Endothelial cell (in vitro differentiated cells): ENCODE measurements at regions not wholly inside any gene's neighbourhood (a gene's known extent, or its start where the extent isn't known, plus 50 kb on each side); places are given as distances from the start of the nearest gene placed in this dataset.

Experiments used
- DNase-seq: peaks from one replicate; pipeline ENCODE4 v3.0.0; 2021; ENCODE audit warnings: low spot score
- H3K27ac Mint-ChIP-seq: one replicate; pipeline ENCODE4 v1.8.0; 2021; ENCODE audit warnings: mixed read lengths, inconsistent platforms; ENCODE audit not compliant: unreplicated experiment
- H3K27me3 Mint-ChIP-seq: one replicate; pipeline ENCODE4 v1.8.0; 2021; ENCODE audit warnings: mild to moderate bottlenecking, moderate library complexity, mixed read lengths, inconsistent platforms; ENCODE audit not compliant: unreplicated experiment
- H3K36me3 Mint-ChIP-seq: one replicate; pipeline ENCODE4 v1.8.0; 2021; ENCODE audit warnings: mild to moderate bottlenecking, low read depth, mixed read lengths, inconsistent platforms; ENCODE audit not compliant: unreplicated experiment
- H3K4me1 Mint-ChIP-seq: one replicate; pipeline ENCODE4 v1.8.0; 2021; ENCODE audit warnings: mild to moderate bottlenecking, mixed read lengths, inconsistent platforms; ENCODE audit not compliant: unreplicated experiment
- H3K4me3 Mint-ChIP-seq: one replicate; pipeline ENCODE4 v1.8.0; 2021; ENCODE audit warnings: mild to moderate bottlenecking, mixed read lengths, inconsistent platforms; ENCODE audit not compliant: unreplicated experiment
- H3K9me3 Mint-ChIP-seq: one replicate; pipeline ENCODE4 v1.8.0; 2021; ENCODE audit warnings: mixed read lengths, inconsistent platforms; ENCODE audit not compliant: unreplicated experiment
- TF ChIP-seq, protein P1 (sequence below): fragments of 200-600 bp; sonication (generic); IDR thresholded peaks from one replicate; pipeline ENCODE4 v1.5.0; 2021; ENCODE audit warnings: antibody characterized with exemption; ENCODE audit not compliant: unreplicated experiment

DNA sequence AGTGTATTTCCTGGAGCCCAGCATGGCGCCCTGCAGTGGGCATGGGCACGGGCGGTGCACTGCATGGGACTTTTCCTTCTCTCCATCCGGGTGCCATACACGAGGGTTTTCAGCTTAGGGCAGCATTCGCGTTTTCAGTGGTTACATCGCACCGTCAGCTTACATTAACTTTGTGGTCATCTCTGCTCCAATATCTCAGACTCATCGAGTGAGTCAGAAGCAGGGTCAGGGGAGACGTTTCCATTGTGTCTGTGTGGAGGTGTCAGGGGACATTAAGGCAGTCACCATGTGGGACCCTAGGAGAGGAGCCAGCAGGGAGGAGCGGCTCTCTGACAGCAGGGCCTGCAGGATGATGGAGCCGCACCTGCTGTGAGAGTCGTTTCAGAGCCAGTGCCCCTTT, 541.0 kb downstream of the FGF9 start:
- H3K4me1 Mint-ChIP-seq: peaks cover 46% of the 10 kb centered on the region
- peaks cover 1% of the 10 kb centered on the region for H3K27me3 Mint-ChIP-seq
- H3K27ac Mint-ChIP-seq: no peak overlapping the region
- TF ChIP-seq, protein P1, sequence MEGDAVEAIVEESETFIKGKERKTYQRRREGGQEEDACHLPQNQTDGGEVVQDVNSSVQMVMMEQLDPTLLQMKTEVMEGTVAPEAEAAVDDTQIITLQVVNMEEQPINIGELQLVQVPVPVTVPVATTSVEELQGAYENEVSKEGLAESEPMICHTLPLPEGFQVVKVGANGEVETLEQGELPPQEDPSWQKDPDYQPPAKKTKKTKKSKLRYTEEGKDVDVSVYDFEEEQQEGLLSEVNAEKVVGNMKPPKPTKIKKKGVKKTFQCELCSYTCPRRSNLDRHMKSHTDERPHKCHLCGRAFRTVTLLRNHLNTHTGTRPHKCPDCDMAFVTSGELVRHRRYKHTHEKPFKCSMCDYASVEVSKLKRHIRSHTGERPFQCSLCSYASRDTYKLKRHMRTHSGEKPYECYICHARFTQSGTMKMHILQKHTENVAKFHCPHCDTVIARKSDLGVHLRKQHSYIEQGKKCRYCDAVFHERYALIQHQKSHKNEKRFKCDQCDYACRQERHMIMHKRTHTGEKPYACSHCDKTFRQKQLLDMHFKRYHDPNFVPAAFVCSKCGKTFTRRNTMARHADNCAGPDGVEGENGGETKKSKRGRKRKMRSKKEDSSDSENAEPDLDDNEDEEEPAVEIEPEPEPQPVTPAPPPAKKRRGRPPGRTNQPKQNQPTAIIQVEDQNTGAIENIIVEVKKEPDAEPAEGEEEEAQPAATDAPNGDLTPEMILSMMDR: no peak
- DNase-seq: no peak
- no peak overlapping the region for H3K4me3 Mint-ChIP-seq
- H3K9me3 Mint-ChIP-seq: no peaks in the 10 kb centered on the region
- H3K36me3 Mint-ChIP-seq: no peaks in the 10 kb centered on the region

DNA sequence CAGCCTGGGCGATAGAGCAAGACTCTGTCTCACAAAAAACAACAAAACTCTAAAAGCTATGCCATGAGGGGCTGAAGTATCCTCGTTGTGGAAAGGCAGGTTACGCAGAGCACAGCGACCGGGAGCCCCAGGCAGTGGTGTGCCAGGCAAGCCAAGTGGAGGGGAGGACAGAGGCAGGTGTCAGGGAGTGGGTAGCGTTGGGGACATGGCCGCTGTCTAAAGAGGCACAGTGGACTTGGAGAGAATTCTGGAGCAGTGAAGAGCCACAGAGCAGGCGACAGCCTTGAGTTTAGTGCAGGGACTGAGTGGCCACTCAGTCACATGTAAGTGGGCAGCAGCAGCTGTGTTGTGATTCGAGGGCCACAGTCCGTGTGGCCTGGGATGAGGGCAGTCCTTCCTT, 541.7 kb downstream of the FGF9 start:
- H3K4me1 Mint-ChIP-seq: peaks cover 40% of the 10 kb centered on the region
- H3K27me3 Mint-ChIP-seq: peaks cover 1% of the 10 kb centered on the region
- TF ChIP-seq, protein P1: no peak

DNA sequence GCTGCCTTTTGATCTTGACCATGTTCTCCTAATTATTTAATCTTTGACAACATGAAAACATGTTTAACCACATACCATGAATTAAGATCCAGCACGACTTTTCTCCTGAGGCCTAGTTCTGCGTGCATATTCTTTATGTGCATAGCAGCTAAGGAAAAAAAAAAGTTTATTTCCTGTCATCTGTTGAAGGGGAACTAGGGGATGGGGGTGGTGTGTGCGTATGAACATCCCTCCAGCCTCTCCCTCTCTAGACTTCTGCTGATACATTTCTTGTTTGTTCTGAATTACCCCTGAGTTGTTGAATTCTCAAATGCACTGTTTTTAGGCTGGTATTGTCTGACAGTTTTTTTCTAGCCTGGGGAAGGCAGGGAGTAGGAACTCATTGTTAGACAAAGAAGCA, 543.3 kb downstream of the FGF9 start:
- Mint-ChIP-seq H3K4me3 (no peak overlapping the region), H3K36me3 (no peaks in the 10 kb centered on the region), H3K9me3 (no peaks in the 10 kb centered on the region), H3K27me3 (peaks cover 1% of the 10 kb centered on the region), H3K27ac (no peak overlapping the region), H3K4me1 (peaks cover 36% of the 10 kb centered on the region)
- DNase-seq: no peak
- TF ChIP-seq, protein P1: no peak

More for the DNA sequence above, 541.7 kb downstream of the FGF9 start:
- Mint-ChIP-seq H3K36me3 (no peaks in the 10 kb centered on the region), H3K4me3 (no peak overlapping the region), H3K27ac (no peak overlapping the region), H3K9me3 (no peaks in the 10 kb centered on the region)
- no peak for DNase-seq

DNA sequence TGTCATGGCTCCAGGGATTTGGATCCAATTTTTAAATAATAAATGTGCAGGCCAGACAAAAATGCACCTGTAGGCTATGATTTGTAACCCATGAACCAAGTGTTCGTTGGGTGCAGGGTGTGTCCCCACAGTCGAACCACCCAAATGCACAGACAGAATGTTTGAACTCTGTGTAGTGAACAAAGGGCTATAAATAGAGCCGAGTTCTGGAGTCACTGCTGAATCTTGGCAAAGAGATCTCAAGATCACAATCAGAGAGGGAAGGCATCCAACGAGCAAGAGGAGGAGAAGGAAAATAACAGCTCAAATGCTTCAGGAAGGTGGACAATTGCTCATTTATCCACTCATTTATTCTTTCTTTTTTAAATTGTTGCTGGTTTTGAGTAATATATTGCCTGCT, 547.9 kb downstream of the FGF9 start:
- DNase-seq: no peak
- Mint-ChIP-seq H3K36me3 (no peaks in the 10 kb centered on the region), H3K4me1 (peaks cover 7% of the 10 kb centered on the region), H3K27ac (no peak overlapping the region), H3K27me3 (no peaks in the 10 kb centered on the region), H3K4me3 (no peak overlapping the region), H3K9me3 (no peaks in the 10 kb centered on the region)
- TF ChIP-seq, protein P1: no peak

DNA sequence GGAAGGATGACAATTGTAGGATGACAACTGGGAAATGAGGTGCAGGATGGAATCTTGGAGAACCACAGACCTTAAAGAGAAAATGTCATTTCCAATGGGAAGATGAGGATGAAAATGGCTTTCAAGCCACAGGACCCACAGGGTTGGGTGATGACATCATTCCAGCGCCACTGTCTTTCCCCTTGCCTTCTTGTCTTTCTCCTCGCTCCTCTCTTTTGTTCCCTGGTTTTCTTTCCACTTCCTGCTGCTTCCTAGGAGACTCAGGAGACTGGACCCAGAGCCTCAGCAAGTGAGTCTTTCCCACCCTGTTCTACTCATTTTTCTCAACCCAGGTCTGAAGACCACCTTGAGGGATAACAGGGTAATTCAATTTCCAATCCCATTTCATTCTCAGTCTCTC, 548.8 kb downstream of the FGF9 start:
- Mint-ChIP-seq H3K27ac (no peak overlapping the region), H3K27me3 (no peaks in the 10 kb centered on the region), H3K4me1 (no peaks in the 10 kb centered on the region), H3K9me3 (no peaks in the 10 kb centered on the region), H3K4me3 (no peak overlapping the region), H3K36me3 (no peaks in the 10 kb centered on the region)
- TF ChIP-seq, protein P1: no peak
- no peak for DNase-seq
